Endothelial cell (in vitro differentiated cells): ENCODE measurements at regions not wholly inside any gene's neighbourhood (a gene's known extent, or its start where the extent isn't known, plus 50 kb on each side); places are given as distances from the start of the nearest gene placed in this dataset.

Experiments used
- DNase-seq: peaks from one replicate; pipeline ENCODE4 v3.0.0; 2021; ENCODE audit warnings: low spot score
- H3K27ac Mint-ChIP-seq: one replicate; pipeline ENCODE4 v1.8.0; 2021; ENCODE audit warnings: mixed read lengths, inconsistent platforms; ENCODE audit not compliant: unreplicated experiment
- H3K27me3 Mint-ChIP-seq: one replicate; pipeline ENCODE4 v1.8.0; 2021; ENCODE audit warnings: mild to moderate bottlenecking, moderate library complexity, mixed read lengths, inconsistent platforms; ENCODE audit not compliant: unreplicated experiment
- H3K36me3 Mint-ChIP-seq: one replicate; pipeline ENCODE4 v1.8.0; 2021; ENCODE audit warnings: mild to moderate bottlenecking, low read depth, mixed read lengths, inconsistent platforms; ENCODE audit not compliant: unreplicated experiment
- H3K4me1 Mint-ChIP-seq: one replicate; pipeline ENCODE4 v1.8.0; 2021; ENCODE audit warnings: mild to moderate bottlenecking, mixed read lengths, inconsistent platforms; ENCODE audit not compliant: unreplicated experiment
- H3K4me3 Mint-ChIP-seq: one replicate; pipeline ENCODE4 v1.8.0; 2021; ENCODE audit warnings: mild to moderate bottlenecking, mixed read lengths, inconsistent platforms; ENCODE audit not compliant: unreplicated experiment
- H3K9me3 Mint-ChIP-seq: one replicate; pipeline ENCODE4 v1.8.0; 2021; ENCODE audit warnings: mixed read lengths, inconsistent platforms; ENCODE audit not compliant: unreplicated experiment
- CTCF ChIP-seq: fragments of 200-600 bp; sonication (generic); IDR thresholded peaks from one replicate; pipeline ENCODE4 v1.5.0; 2021; ENCODE audit warnings: antibody characterized with exemption; ENCODE audit not compliant: unreplicated experiment

GRCh38 chr18:46297621-46298020 lies 193.4 kb downstream of the HAUS1 start:
- no peaks in the 10 kb centered on the region for H3K36me3 Mint-ChIP-seq
- TF ChIP-seq CTCF, result no peak
- H3K9me3 Mint-ChIP-seq, result no peaks in the 10 kb centered on the region
- no peak overlapping the region for H3K27ac Mint-ChIP-seq
- peaks cover 18% of the 10 kb centered on the region for H3K4me1 Mint-ChIP-seq
- DNase-seq, result no peak
- no peaks in the 10 kb centered on the region for H3K27me3 Mint-ChIP-seq
- no peak overlapping the region for H3K4me3 Mint-ChIP-seq

- no peak for TF ChIP-seq CTCF
- DNase-seq, result no peak
- Mint-ChIP-seq H3K4me3 (no peak overlapping the region), H3K9me3 (no peaks in the 10 kb centered on the region), H3K27ac (no peak overlapping the region), H3K4me1 (peaks cover 21% of the 10 kb centered on the region), H3K27me3 (no peaks in the 10 kb centered on the region), H3K36me3 (peaks cover 2% of the 10 kb centered on the region)
These were observed 194.3 kb downstream of the HAUS1 start for GRCh38 chr18:46298511-46298910.

- Mint-ChIP-seq H3K27me3 (no peaks in the 10 kb centered on the region), H3K36me3 (peaks cover 3% of the 10 kb centered on the region), H3K27ac (no peak overlapping the region), H3K4me1 (peaks cover 14% of the 10 kb centered on the region), H3K4me3 (no peak overlapping the region), H3K9me3 (no peaks in the 10 kb centered on the region)
- TF ChIP-seq CTCF, result no peak
- no peak for DNase-seq
These were observed 195.4 kb downstream of the HAUS1 start for GRCh38 chr18:46299465-46300008.

GRCh38 chr18:46301081-46301480 lies 196.9 kb downstream of the HAUS1 start:
- Mint-ChIP-seq H3K4me3 (no peak overlapping the region), H3K9me3 (no peaks in the 10 kb centered on the region), H3K36me3 (peaks cover 3% of the 10 kb centered on the region), H3K4me1 (peaks cover 8% of the 10 kb centered on the region), H3K27ac (no peak overlapping the region), H3K27me3 (no peaks in the 10 kb centered on the region)
- no peak for DNase-seq
- no peak for TF ChIP-seq CTCF

GRCh38 chr18:46301571-46301970 lies 197.4 kb downstream of the HAUS1 start:
- TF ChIP-seq CTCF, result no peak
- DNase-seq, result no peak
- Mint-ChIP-seq H3K4me1 (peaks cover 8% of the 10 kb centered on the region), H3K36me3 (peaks cover 3% of the 10 kb centered on the region), H3K9me3 (no peaks in the 10 kb centered on the region), H3K27ac (no peak overlapping the region), H3K4me3 (no peak overlapping the region), H3K27me3 (no peaks in the 10 kb centered on the region)
